HG03565 (cell line): ENCODE measurements at regions not wholly inside any gene's neighbourhood (a gene's known extent, or its start where the extent isn't known, plus 50 kb on each side); places are given as distances from the start of the nearest gene placed in this dataset.

ENCODE experiments used
- ATAC-seq: cut with Tn5 transposase; IDR thresholded peaks from one replicate; pipeline ENCODE4 v1.9.1; 2021; ENCODE audit warnings: mild to moderate bottlenecking, moderate library complexity; ENCODE audit not compliant: unreplicated experiment

GRCh38 chr10:29140151-29140550 lies 148.7 kb upstream of the LYZL1 start:
- ATAC-seq, result no peak

- ATAC-seq, result no peak
These were observed 147.9 kb upstream of the LYZL1 start for GRCh38 chr10:29140991-29141390.

- ATAC-seq, result no peak
These were observed 147.1 kb upstream of the LYZL1 start for GRCh38 chr10:29141761-29142160.

- no peak for ATAC-seq
These were observed 146.2 kb upstream of the LYZL1 start for GRCh38 chr10:29142516-29143314.

GRCh38 chr10:29144126-29144525 lies 144.7 kb upstream of the LYZL1 start:
- ATAC-seq, result no peak

- ATAC-seq, result no peak
These were observed 142.4 kb upstream of the LYZL1 start for GRCh38 chr10:29146311-29147100.

- no peak for ATAC-seq
These were observed 138.9 kb upstream of the LYZL1 start for GRCh38 chr10:29150010-29150409.

GRCh38 chr10:29151005-29151404 lies 137.9 kb upstream of the LYZL1 start:
- ATAC-seq, result no peak

- no peak for ATAC-seq
These were observed 131.5 kb upstream of the LYZL1 start for GRCh38 chr10:29157321-29157720.

- no peak for ATAC-seq
These were observed 130.8 kb upstream of the LYZL1 start for GRCh38 chr10:29158066-29158465.

GRCh38 chr10:29160150-29160617 lies 128.7 kb upstream of the LYZL1 start:
- ATAC-seq, result no peak

- no peak for ATAC-seq
These were observed 125.1 kb upstream of the LYZL1 start for GRCh38 chr10:29163746-29164145.

GRCh38 chr10:29166713-29167112 lies 122.2 kb upstream of the LYZL1 start:
- no peak for ATAC-seq

GRCh38 chr10:29169021-29169420 lies 119.8 kb upstream of the LYZL1 start:
- no peak for ATAC-seq

GRCh38 chr10:29171717-29172116 lies 117.2 kb upstream of the LYZL1 start:
- ATAC-seq, result no peak

- ATAC-seq, result no peak
These were observed 114.5 kb upstream of the LYZL1 start for GRCh38 chr10:29174389-29174788.

- ATAC-seq, result no peak
These were observed 111.7 kb upstream of the LYZL1 start for GRCh38 chr10:29176845-29177832.

- no peak for ATAC-seq
These were observed 106.9 kb upstream of the LYZL1 start for GRCh38 chr10:29181936-29182335.

- ATAC-seq, result no peak
These were observed 105.4 kb upstream of the LYZL1 start for GRCh38 chr10:29183301-29183945.

GRCh38 chr10:29184205-29185000 lies 104.5 kb upstream of the LYZL1 start:
- no peak for ATAC-seq
